Mesenchymal stem cell (in vitro differentiated cells and primary cell): ENCODE measurements at regions not wholly inside any gene's neighbourhood (a gene's known extent, or its start where the extent isn't known, plus 50 kb on each side); places are given as distances from the start of the nearest gene placed in this dataset.

ENCODE experiments used
- DNase-seq: peaks from one replicate; pipeline ENCODE4 v3.0.0-alpha.2; 2013
- H2AFZ ChIP-seq: one replicate; pipeline ENCODE4 v1.6.1; 2013; ENCODE audit warnings: low read depth, mild to moderate bottlenecking, control low read depth, inconsistent platforms, low read length, moderate library complexity
- H2AK5ac ChIP-seq: 2 replicates; pipeline ENCODE4 v1.6.1; 2013; ENCODE audit warnings: low read length, moderate library complexity, mild to moderate bottlenecking, inconsistent platforms; ENCODE audit not compliant: severe bottlenecking
- H2BK120ac ChIP-seq: one replicate; pipeline ENCODE4 v1.6.1; 2013; ENCODE audit warnings: low read depth, mild to moderate bottlenecking, inconsistent platforms, low read length, moderate library complexity
- H2BK12ac ChIP-seq, 2 experiments: one replicate each; pipeline ENCODE4 v1.6.1; 2013; ENCODE audit warnings: inconsistent platforms in 2 of 2, low read length in 2 of 2, mild to moderate bottlenecking in 2 of 2, moderate library complexity in 2 of 2, control low read depth in 1 of 2
- H2BK15ac ChIP-seq: one replicate; pipeline ENCODE4 v1.6.1; 2013; ENCODE audit warnings: mild to moderate bottlenecking, low read depth, inconsistent platforms; ENCODE audit not compliant: poor library complexity, severe bottlenecking
- H2BK5ac ChIP-seq: 2 replicates; pipeline ENCODE4 v1.6.1; 2013; ENCODE audit warnings: low read depth, mild to moderate bottlenecking, low read length, control low read depth, inconsistent platforms; ENCODE audit not compliant: poor library complexity, severe bottlenecking
- H3K14ac ChIP-seq, 2 experiments: one replicate each; pipeline ENCODE4 v1.6.1; 2013; ENCODE audit warnings: inconsistent platforms in 2 of 2, low read length in 2 of 2, control low read depth in 1 of 2, mild to moderate bottlenecking in 1 of 2, moderate library complexity in 1 of 2
- H3K18ac ChIP-seq, 2 experiments: one replicate each; pipeline ENCODE4 v1.6.1; 2013; ENCODE audit warnings: inconsistent platforms in 2 of 2, low read length in 2 of 2, control low read depth in 1 of 2, low read depth in 1 of 2, mild to moderate bottlenecking in 1 of 2
- H3K23ac ChIP-seq, 2 experiments: one replicate each; pipeline ENCODE4 v1.6.1; 2013; ENCODE audit warnings: inconsistent platforms in 2 of 2, low read length in 2 of 2, mild to moderate bottlenecking in 2 of 2, moderate library complexity in 2 of 2, control low read depth in 1 of 2
- H3K27ac ChIP-seq: 2 replicates; pipeline ENCODE4 v1.5.1; 2013; ENCODE audit warnings: mild to moderate bottlenecking, moderate library complexity, low read length, control low read depth, inconsistent platforms; ENCODE audit not compliant: poor library complexity, severe bottlenecking
- H3K27me3 ChIP-seq, 2 experiments: 2 replicates each; pipeline versions ENCODE4 v1.6.1 to v1.7.0; 2013; ENCODE audit warnings: low read length in 2 of 2, mild to moderate bottlenecking in 2 of 2, moderate library complexity in 2 of 2, control low read depth in 1 of 2, inconsistent platforms in 1 of 2; ENCODE audit not compliant: control insufficient read depth in 1 of 2, insufficient read depth in 1 of 2
- H3K36me3 ChIP-seq, 2 experiments: 2 replicates each; pipeline versions ENCODE4 v1.6.1 to v1.7.0; 2013; ENCODE audit warnings: low read length in 2 of 2, control low read depth in 1 of 2, inconsistent platforms in 1 of 2, low read depth in 1 of 2, mild to moderate bottlenecking in 1 of 2; ENCODE audit not compliant: insufficient read depth in 2 of 2, control insufficient read depth in 1 of 2
- H3K4ac ChIP-seq, 2 experiments: one replicate each; pipeline ENCODE4 v1.6.1; 2013; ENCODE audit warnings: inconsistent platforms in 2 of 2, low read length in 2 of 2, mild to moderate bottlenecking in 2 of 2, moderate library complexity in 2 of 2, control low read depth in 1 of 2, low read depth in 1 of 2
- H3K4me1 ChIP-seq: 2 replicates; pipeline ENCODE4 v1.6.1; 2013; ENCODE audit warnings: low read depth, low read length, control low read depth; ENCODE audit not compliant: control insufficient read depth, insufficient read depth
- H3K4me2 ChIP-seq: 2 replicates; pipeline ENCODE4 v1.6.1; 2013; ENCODE audit warnings: low read length, mild to moderate bottlenecking, inconsistent platforms; ENCODE audit not compliant: poor library complexity, severe bottlenecking
- H3K4me3 ChIP-seq, 2 experiments: 2 replicates each; pipeline versions ENCODE4 v1.5.1 to v1.7.0; 2013; ENCODE audit warnings: low read length in 2 of 2, mild to moderate bottlenecking in 2 of 2, control low read depth in 1 of 2, low read depth in 1 of 2; ENCODE audit not compliant: insufficient read depth in 1 of 2
- H3K79me1 ChIP-seq: replicated peaks from 2 replicates; pipeline ENCODE4 v1.6.1; 2013; ENCODE audit warnings: mild to moderate bottlenecking, control low read depth, low read length, inconsistent platforms; ENCODE audit not compliant: poor library complexity, severe bottlenecking
- H3K9ac ChIP-seq: 2 replicates; pipeline ENCODE4 v1.7.0; 2013; ENCODE audit warnings: mild to moderate bottlenecking, low read length, moderate library complexity
- H3K9me3 ChIP-seq: 2 replicates; pipeline ENCODE4 v1.7.0; 2013; ENCODE audit warnings: mild to moderate bottlenecking, low read length; ENCODE audit not compliant: control insufficient read depth
- H4K8ac ChIP-seq: one replicate; pipeline ENCODE4 v1.6.1; 2013; ENCODE audit warnings: inconsistent platforms, mild to moderate bottlenecking, low read length, moderate library complexity
- H4K91ac ChIP-seq: one replicate; pipeline ENCODE4 v1.6.1; 2013; ENCODE audit warnings: mild to moderate bottlenecking, low read length, inconsistent platforms
- WGBS: methylation state at CpG from one replicate; pipeline ENCODE4 v1.1.7; 2013; ENCODE audit warnings: mixed read lengths; 5-methylcytosine and 5-hydroxymethylcytosine counted together

DNA sequence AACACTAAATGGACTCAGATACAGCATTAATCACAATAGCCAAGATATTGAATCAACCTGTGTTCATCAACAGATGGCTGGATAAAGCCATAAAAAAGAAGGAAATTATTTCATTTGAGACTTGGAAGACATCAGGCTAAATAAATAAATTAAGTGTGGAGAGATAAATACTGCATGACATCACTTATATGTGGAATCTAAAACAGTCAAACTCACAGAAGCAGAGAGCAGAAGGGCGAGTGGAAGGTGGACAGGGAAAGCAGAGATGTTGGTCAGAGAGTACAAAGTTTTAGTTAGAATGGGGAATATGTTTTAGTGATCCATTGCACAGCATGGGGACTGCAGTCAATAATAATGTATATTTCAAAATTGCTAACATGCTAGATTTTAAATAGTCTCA is 207.2 kb downstream of the VAPA start:
- no peak overlapping the region for H3K23ac ChIP-seq
- no peaks in the 10 kb centered on the region for H3K36me3 ChIP-seq
- H2BK120ac ChIP-seq, result no peak overlapping the region
- H4K8ac ChIP-seq, result no peak overlapping the region
- H2BK5ac ChIP-seq, result no peak overlapping the region
- H2AFZ ChIP-seq, result no peak overlapping the region
- no peak overlapping the region for H3K4me3 ChIP-seq
- no peak overlapping the region for H4K91ac ChIP-seq
- no peak overlapping the region for H3K4me2 ChIP-seq
- no peak overlapping the region for H2AK5ac ChIP-seq
- H3K18ac ChIP-seq, result no peak overlapping the region
- no peak for DNase-seq
- H3K27me3 ChIP-seq, result no peaks in the 10 kb centered on the region
- no peak overlapping the region for H2BK15ac ChIP-seq
- no peak overlapping the region for H3K14ac ChIP-seq
- H3K4ac ChIP-seq, result no peak overlapping the region
- H3K9me3 ChIP-seq, result no peaks in the 10 kb centered on the region
- no peaks in the 10 kb centered on the region for H3K79me1 ChIP-seq
- peaks cover 1% of the 10 kb centered on the region for H3K4me1 ChIP-seq
- no peak overlapping the region for H3K27ac ChIP-seq
- no peak overlapping the region for H2BK12ac ChIP-seq
- H3K9ac ChIP-seq, result no peak overlapping the region
- 75% methylated on average over 1 of the region's 1 CpG for WGBS

GRCh38 chr18:10121786-10122515 is 208.1 kb downstream of the VAPA start:
- Histone ChIP-seq H3K36me3 (no peaks in the 10 kb centered on the region), H3K9me3 (no peaks in the 10 kb centered on the region), H2AFZ (no peak overlapping the region), H4K8ac (no peak overlapping the region), H3K23ac (no peak overlapping the region), H2AK5ac (no peak overlapping the region), H2BK120ac (peak overlapping the region; percentile 86), H3K18ac (peak overlapping the region; percentile 77 to 92), H3K4me3 (peak overlapping the region in 1 of 2 experiments; percentile 3), H3K14ac (no peak overlapping the region), H3K9ac (peak overlapping the region; percentile 31), H3K27me3 (no peaks in the 10 kb centered on the region), H4K91ac (no peak overlapping the region), H3K4me2 (no peak overlapping the region), H3K4ac (peak overlapping the region in 1 of 2 experiments; percentile 10), H2BK15ac (no peak overlapping the region), H3K27ac (no peak overlapping the region), H3K4me1 (peaks cover 1% of the 10 kb centered on the region), H2BK12ac (peak overlapping the region; percentile 87 to 88), H2BK5ac (no peak overlapping the region), H3K79me1 (no peaks in the 10 kb centered on the region)
- DNase-seq, result peak; percentile 90
- WGBS, result 67% methylated on average over 11 of the region's 11 CpGs

- Histone ChIP-seq H3K36me3 (no peaks in the 10 kb centered on the region), H3K23ac (no peak overlapping the region), H3K79me1 (no peaks in the 10 kb centered on the region), H3K14ac (no peak overlapping the region), H3K9me3 (no peaks in the 10 kb centered on the region), H3K27me3 (peaks cover 0 to 4% of the 10 kb centered on the region in 2 experiments), H2BK5ac (no peak overlapping the region), H2BK120ac (no peak overlapping the region), H2AK5ac (no peak overlapping the region), H3K27ac (no peak overlapping the region), H3K4me2 (no peak overlapping the region), H4K8ac (peak overlapping the region; percentile 57), H3K18ac (peak overlapping the region in 1 of 2 experiments; percentile 31), H2AFZ (no peak overlapping the region), H3K9ac (no peak overlapping the region), H3K4me1 (peaks cover 1% of the 10 kb centered on the region), H3K4ac (peak overlapping the region in 1 of 2 experiments; percentile 5), H2BK15ac (peak overlapping the region; percentile 31), H4K91ac (peak overlapping the region; percentile 47), H2BK12ac (peak overlapping the region; percentile 34 to 89), H3K4me3 (no peak overlapping the region)
- no peak for DNase-seq
- 94% methylated on average over 19 of the region's 19 CpGs for WGBS
Observed at GRCh38 chr18:10122988-10123950, 209.5 kb downstream of the VAPA start.

DNA sequence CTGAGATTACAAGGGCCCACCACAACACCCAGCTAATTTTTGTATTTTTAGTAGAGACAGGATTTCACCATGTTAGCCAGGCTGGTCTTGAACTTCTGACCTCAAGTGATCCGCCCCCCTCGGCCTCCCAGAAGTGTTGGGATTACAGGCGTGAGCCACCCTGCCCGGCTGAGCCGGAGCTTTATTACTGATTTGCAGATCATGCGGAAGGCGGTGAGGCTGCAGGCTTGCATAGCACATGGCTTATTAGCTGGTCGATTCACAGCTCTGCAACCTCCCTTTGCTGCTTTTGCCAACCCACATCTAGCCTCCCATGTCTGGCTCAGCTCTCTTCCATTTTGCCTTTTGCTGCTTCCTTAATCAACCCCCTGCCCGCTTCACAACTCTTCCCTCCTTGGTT is 210.3 kb downstream of the VAPA start:
- Histone ChIP-seq H3K4ac (peak overlapping the region; percentile 20 to 33), H3K79me1 (no peaks in the 10 kb centered on the region), H2BK120ac (no peak overlapping the region), H4K91ac (no peak overlapping the region), H2BK12ac (peak overlapping the region in 1 of 2 experiments; percentile 59), H3K4me3 (no peak overlapping the region), H3K9ac (no peak overlapping the region), H2AFZ (no peak overlapping the region), H3K4me2 (no peak overlapping the region), H3K14ac (no peak overlapping the region), H3K23ac (no peak overlapping the region), H2BK15ac (peak overlapping the region; percentile 80), H3K27me3 (peaks cover 4 to 7% of the 10 kb centered on the region in 2 experiments), H3K4me1 (peaks cover 1% of the 10 kb centered on the region), H3K9me3 (no peaks in the 10 kb centered on the region), H3K36me3 (no peaks in the 10 kb centered on the region), H3K18ac (peak overlapping the region in 1 of 2 experiments; percentile 54), H2AK5ac (no peak overlapping the region), H3K27ac (no peak overlapping the region), H4K8ac (no peak overlapping the region), H2BK5ac (no peak overlapping the region)
- WGBS, result 96% methylated on average over 9 of the region's 9 CpGs
- no peak for DNase-seq
